Fibroblast of lung (primary cell): ENCODE measurements at regions not wholly inside any gene's neighbourhood (a gene's known extent, or its start where the extent isn't known, plus 50 kb on each side); places are given as distances from the start of the nearest gene placed in this dataset.

Experiments
- DNase-seq, 2 donors: peaks; one replicate each; pipeline versions ENCODE4 v3.0.0 to v3.0.0-alpha.2; 2010; ENCODE audit warnings: low read depth in 2 of 2
- H2AFZ ChIP-seq: 2 replicates; pipeline ENCODE4 v1.5.1; 2012; ENCODE audit warnings: low read length, control low read depth, inconsistent platforms
- H3K27ac ChIP-seq: 2 replicates; pipeline ENCODE4 v1.5.1; 2011; ENCODE audit warnings: low read length, control low read depth; ENCODE audit not compliant: insufficient read depth
- H3K27me3 ChIP-seq: 2 replicates; pipeline ENCODE4 v1.5.1; 2011; ENCODE audit warnings: mild to moderate bottlenecking, low read length; ENCODE audit not compliant: control insufficient read depth, insufficient read depth
- H3K36me3 ChIP-seq: 2 replicates; pipeline ENCODE4 v1.5.1; 2011; ENCODE audit warnings: low read length; ENCODE audit not compliant: control insufficient read depth, insufficient read depth
- H3K4me1 ChIP-seq: 2 replicates; pipeline ENCODE4 v1.5.1; 2011; ENCODE audit warnings: low read length; ENCODE audit not compliant: control insufficient read depth, insufficient read depth; ENCODE audit errors: extremely low read depth
- H3K4me2 ChIP-seq: 2 replicates; pipeline ENCODE4 v1.5.1; 2011; ENCODE audit warnings: low read length, control low read depth; ENCODE audit not compliant: insufficient read depth; ENCODE audit errors: extremely low read depth
- H3K4me3 ChIP-seq, 4 experiments: fragments of 200-600 bp in 1 of 4; sonication (generic) in 1 of 4; replicated peaks in 1 of 4; 2 replicates each; pipeline ENCODE4 v1.5.1; 2011 to 2016; ENCODE audit warnings: low read length in 4 of 4, low read depth in 3 of 4, mild to moderate bottlenecking in 3 of 4, control low read depth in 2 of 4, inconsistent platforms in 1 of 4, mixed read lengths in 1 of 4; ENCODE audit not compliant: insufficient read depth in 1 of 4; ENCODE audit errors: control extremely low read depth in 1 of 4
- H3K79me2 ChIP-seq: 2 replicates; pipeline ENCODE4 v1.5.1; 2012; ENCODE audit warnings: mild to moderate bottlenecking, low read length, inconsistent platforms; ENCODE audit not compliant: control insufficient read depth, insufficient read depth
- H3K9ac ChIP-seq: 2 replicates; pipeline ENCODE4 v1.5.1; 2011; ENCODE audit warnings: mild to moderate bottlenecking, low read length, control low read depth; ENCODE audit not compliant: insufficient read depth
- H3K9me3 ChIP-seq: 2 replicates; pipeline ENCODE4 v1.5.1; 2012; ENCODE audit warnings: low read depth, low read length; ENCODE audit not compliant: control insufficient read depth, insufficient read depth
- H4K20me1 ChIP-seq: 2 replicates; pipeline ENCODE4 v1.5.1; 2011; ENCODE audit warnings: low read length; ENCODE audit not compliant: control insufficient read depth, insufficient read depth; ENCODE audit errors: extremely low read depth
- CTCF ChIP-seq, 2 donors: IDR thresholded peaks in 1 of 2; conservative IDR thresholded peaks in 1 of 2; 1 replicate in 1 of 2; 2 replicates in 1 of 2; pipeline ENCODE4 v1.5.1; 2011 to 2012; ENCODE audit warnings: low read length in 2 of 2, control low read depth in 1 of 2, inconsistent platforms in 1 of 2, low read depth in 1 of 2, mild to moderate bottlenecking in 1 of 2
- EZH2 ChIP-seq: IDR thresholded peaks from 2 replicates; pipeline ENCODE4 v1.5.1; 2012; ENCODE audit warnings: low read length, control low read depth, mild to moderate bottlenecking; ENCODE audit errors: missing control alignments

- Histone ChIP-seq H4K20me1 (no peaks in the 10 kb centered on the region), H3K27ac (no peak overlapping the region), H3K4me2 (no peak overlapping the region), H3K79me2 (no peaks in the 10 kb centered on the region), H2AFZ (no peak overlapping the region), H3K9ac (no peak overlapping the region), H3K4me3 (no peak overlapping the region), H3K27me3 (no peaks in the 10 kb centered on the region), H3K4me1 (no peaks in the 10 kb centered on the region), H3K9me3 (no peaks in the 10 kb centered on the region), H3K36me3 (no peaks in the 10 kb centered on the region)
- no peak for TF ChIP-seq CTCF (conservative IDR thresholded peaks at IDR 0.05 in 1 of 2, IDR thresholded peaks at IDR 0.05 in 1 of 2; ENCODE audit: low read depth in 1 of 2, low read length in 2 of 2)
- TF ChIP-seq EZH2 = no peak
- no peak for DNase-seq
Measured at GRCh38 chr11:97136067-97136466, 746.3 kb downstream of the JRKL start.

- no peak overlapping the region for H3K9ac ChIP-seq
- no peaks in the 10 kb centered on the region for H3K27me3 ChIP-seq
- H3K9me3 ChIP-seq = no peaks in the 10 kb centered on the region
- no peaks in the 10 kb centered on the region for H4K20me1 ChIP-seq
- no peaks in the 10 kb centered on the region for H3K79me2 ChIP-seq
- H3K4me3 ChIP-seq = no peak overlapping the region
- H3K27ac ChIP-seq = no peak overlapping the region
- H2AFZ ChIP-seq = no peak overlapping the region
- H3K4me1 ChIP-seq = no peaks in the 10 kb centered on the region
- peak in 1 of 2 donors; percentile 14 for DNase-seq
- no peaks in the 10 kb centered on the region for H3K36me3 ChIP-seq
- TF ChIP-seq CTCF (conservative IDR thresholded peaks at IDR 0.05 in 1 of 2, IDR thresholded peaks at IDR 0.05 in 1 of 2; ENCODE audit: low read depth in 1 of 2, low read length in 2 of 2) = peak in 1 of 2 donors; percentile 35
- no peak for TF ChIP-seq EZH2
- H3K4me2 ChIP-seq = no peak overlapping the region
Measured at GRCh38 chr11:97140885-97141494, 751.2 kb downstream of the JRKL start.

- no peak for TF ChIP-seq CTCF (conservative IDR thresholded peaks at IDR 0.05 in 1 of 2, IDR thresholded peaks at IDR 0.05 in 1 of 2; ENCODE audit: low read depth in 1 of 2, low read length in 2 of 2)
- TF ChIP-seq EZH2 = no peak
- Histone ChIP-seq H3K4me3 (no peak overlapping the region), H3K27me3 (no peaks in the 10 kb centered on the region), H3K9me3 (no peaks in the 10 kb centered on the region), H2AFZ (no peak overlapping the region), H3K9ac (no peak overlapping the region), H4K20me1 (no peaks in the 10 kb centered on the region), H3K4me2 (no peak overlapping the region), H3K4me1 (no peaks in the 10 kb centered on the region), H3K27ac (no peak overlapping the region), H3K36me3 (no peaks in the 10 kb centered on the region), H3K79me2 (no peaks in the 10 kb centered on the region)
- DNase-seq = no peak
Measured at GRCh38 chr11:97143463-97143862, 753.6 kb downstream of the JRKL start.
